HG03159 (cell line): ENCODE measurements at regions not wholly inside any gene's neighbourhood (a gene's known extent, or its start where the extent isn't known, plus 50 kb on each side); places are given as distances from the start of the nearest gene placed in this dataset.

Source experiments
- ATAC-seq: cut with Tn5 transposase; IDR thresholded peaks from one replicate; pipeline ENCODE4 v1.9.1; 2021; ENCODE audit warnings: mild to moderate bottlenecking, moderate library complexity; ENCODE audit not compliant: unreplicated experiment

DNA sequence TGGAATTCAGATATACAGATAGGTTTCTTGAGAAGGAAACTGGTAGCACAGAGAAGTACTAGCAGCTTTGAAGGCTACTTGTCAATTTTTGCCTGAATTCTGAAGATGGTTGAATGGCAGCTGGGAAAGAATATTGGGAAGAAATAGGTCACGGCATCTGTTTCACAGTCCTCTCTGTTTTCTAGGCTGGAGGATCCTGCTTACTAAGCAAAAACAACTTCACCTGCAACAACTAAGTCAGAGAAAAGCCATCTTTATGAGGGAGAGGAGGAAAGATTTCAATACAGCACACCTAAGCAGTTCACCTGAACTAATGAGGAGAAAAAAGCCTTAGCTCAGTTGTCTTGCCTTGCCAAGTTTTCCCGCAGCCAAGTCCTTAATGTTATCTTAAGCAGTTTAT is 975.5 kb upstream of the EPHA7 start:
- ATAC-seq = no peak

DNA sequence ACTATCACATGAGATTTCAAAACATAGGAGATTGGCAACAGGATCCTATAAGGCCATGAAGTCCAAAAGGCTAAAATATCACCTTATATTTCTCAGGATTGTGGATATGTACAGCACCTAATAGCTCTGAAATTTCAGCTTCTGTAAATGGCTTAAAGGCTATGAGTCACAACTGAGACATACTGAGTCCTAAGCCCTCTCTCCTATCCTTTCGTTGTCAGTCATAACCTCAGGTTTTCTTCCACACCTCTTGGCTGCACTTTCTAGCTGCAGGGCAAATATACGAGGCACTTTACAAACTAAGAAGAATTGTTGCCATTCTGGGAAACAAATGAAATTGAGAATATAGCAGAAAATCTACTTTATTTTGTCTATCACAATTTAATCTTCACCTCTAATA is 969.9 kb upstream of the EPHA7 start:
- no peak for ATAC-seq

DNA sequence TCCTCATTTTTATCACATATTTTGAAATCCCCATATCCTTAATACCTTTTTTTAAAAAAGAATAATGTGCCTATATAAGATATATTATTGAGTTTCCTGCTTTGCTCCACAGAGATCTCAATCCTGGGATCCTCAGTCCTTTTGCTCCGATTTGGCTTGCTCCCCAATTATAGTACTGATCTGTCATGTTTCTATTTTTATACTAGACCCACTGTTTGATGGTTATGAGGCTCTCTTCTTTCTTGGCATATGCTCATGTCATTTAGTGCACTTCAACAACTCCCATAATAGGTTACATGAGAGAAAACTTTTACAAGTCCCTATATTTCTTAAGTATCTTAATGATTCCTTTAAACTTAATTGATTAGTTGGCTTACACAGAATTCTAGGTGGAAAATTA is 958.5 kb upstream of the EPHA7 start:
- no peak for ATAC-seq

DNA sequence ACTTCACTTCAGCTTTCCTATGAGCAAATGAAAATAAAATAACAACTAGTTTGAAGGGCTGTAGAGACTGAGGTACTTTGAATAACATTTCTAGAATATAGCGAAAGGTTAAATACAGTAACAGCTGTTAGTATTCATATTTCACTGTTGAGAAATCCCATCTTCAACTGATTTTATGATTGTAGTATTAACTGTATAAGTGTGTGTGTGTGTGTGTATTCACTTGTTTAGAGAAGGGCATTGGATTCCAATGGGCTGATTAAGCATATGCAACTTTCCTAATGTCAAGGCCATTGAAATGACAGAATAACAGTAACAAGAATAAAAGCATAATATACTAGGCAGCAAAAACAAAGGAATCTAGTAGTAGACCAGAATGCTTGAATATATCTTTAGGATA is 957.5 kb upstream of the EPHA7 start:
- ATAC-seq = no peak

DNA sequence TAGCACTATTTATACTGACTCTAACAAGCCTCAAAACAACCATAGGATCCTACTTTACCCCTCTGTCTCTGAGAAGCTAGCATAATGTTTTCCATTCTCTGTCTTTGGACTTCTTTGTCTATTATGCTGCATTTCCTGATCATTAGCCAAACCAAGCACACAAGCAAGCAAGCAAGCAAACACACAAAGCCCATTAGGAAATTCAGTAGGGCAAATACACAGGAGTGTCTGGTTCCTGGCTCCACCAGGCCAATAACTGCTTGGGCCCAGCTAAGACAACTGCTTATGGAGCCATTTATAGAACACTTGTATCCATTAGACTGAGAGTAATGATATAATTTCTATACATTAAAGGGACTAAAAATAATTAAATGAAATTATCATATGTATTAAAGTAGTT is 952.9 kb upstream of the EPHA7 start:
- no peak for ATAC-seq

DNA sequence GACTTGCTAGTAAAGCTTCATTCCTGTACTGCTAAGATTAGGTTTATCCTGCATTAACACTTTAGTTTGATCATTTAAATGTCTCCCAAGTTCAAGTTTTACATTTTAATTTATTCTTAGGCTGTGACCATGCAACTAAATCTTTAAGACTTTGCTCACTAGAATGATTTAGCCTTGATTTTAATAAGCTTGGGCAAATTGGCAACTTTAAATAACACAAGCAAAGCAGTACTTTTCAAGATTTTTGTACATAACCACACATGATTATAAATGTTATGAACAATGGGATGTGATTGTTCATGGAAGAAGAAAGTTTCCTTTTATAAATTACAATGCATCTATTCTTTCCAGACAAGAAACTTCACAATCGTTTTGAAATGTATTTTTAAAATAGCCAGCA is 948.0 kb upstream of the EPHA7 start:
- no peak for ATAC-seq

DNA sequence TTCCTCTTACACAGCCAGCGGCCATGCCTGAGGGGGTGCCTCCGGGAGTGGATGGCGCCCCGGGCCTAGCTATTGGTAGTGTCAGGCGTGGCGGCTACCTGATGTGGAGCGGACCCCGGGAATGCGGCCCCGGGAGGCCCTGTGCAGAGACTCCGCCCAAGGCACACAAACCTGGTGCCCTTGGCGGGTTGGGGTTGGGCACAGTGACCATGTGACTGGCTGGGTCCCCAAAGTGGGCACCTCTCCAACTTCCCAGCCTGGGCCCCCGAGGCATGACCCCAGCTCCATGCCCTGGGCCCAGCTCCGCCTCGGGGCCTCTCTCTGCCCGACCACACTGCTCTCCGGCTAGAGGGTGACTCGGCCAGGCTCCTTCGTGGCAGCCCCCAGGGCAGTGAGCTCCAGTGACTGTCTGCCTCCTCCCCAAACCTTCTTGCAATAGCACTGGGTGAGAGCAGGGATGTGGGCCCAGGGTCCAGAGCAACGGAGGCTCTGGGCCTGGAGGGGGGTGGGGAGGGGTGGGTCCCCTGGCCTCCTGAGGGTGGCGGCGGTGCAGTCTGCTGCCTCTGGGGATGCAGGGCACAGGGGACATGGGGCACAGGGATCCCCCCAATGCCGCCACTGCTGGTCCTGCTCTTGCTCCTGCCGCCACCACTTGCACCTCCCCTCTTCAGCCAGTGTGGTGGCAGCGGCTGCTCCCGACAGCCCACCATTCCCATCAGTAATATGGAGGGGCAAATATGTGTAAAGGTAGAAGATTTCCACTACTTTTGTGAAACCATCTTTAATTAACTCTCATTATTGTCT is 942.9 kb upstream of the EPHA7 start:
- ATAC-seq = no peak

DNA sequence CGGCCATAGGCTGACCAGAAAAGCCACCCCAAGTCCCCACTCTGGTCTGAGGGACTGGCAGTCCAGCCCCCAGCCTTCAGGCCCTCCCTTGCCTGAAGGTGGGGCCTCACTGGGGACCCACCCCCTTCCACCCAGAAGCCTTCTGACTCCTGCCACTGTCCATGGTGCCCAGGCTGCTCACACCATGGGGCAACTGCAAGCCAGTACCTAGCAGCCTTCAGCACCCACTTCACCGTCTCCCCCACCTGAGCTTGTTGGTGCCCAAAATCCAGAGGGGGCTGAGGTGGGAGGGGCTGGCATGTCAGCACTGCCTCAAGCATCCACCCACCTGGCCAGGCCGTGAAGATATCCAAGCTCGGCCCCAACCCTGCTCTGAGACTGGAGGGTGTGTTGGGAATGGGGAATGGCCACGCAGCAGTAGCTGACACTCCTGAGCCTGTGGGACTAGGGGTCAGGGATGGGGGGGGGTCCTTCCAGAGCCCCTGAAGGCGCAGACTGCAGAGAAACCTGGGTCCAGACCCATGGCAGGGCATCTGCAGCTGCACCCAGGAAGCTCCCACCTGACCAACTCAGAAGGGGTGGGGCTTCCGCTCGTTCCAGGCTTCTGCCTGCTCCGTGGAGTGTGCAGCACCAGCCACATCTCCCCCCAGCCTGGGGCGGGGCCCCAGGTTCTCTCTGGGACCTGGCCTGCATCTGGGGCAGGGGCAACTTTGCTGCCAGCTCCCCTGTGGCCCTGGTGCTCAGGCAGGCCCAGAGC is 942.1 kb upstream of the EPHA7 start:
- no peak for ATAC-seq

DNA sequence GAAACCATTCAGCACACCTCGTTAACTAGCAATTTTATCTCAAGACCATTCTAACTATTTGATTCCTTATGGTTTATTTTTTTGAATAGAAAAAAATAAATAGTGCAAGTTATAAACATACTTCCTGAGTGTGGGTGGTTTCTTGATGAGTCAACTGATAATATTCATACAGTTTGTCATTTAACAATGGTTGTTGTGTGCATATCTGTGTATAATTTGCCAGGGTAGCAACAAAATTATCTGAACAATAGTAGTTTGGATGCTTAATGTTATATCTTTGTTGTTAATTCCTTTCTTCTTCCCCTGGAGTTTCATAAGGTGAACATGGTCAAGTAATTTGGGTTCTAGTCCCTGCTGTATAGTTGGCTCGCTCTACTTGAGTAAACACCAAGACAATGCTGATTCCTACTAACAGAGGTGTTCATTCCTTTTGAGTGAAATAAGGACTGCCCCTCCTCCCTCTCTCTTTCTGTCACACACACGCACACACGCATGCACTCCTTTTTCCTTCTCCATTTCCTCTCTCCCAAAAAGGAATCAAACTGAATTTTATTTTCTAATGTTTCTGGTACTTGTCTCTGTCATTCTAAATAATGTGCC is 938.1 kb upstream of the EPHA7 start:
- no peak for ATAC-seq

DNA sequence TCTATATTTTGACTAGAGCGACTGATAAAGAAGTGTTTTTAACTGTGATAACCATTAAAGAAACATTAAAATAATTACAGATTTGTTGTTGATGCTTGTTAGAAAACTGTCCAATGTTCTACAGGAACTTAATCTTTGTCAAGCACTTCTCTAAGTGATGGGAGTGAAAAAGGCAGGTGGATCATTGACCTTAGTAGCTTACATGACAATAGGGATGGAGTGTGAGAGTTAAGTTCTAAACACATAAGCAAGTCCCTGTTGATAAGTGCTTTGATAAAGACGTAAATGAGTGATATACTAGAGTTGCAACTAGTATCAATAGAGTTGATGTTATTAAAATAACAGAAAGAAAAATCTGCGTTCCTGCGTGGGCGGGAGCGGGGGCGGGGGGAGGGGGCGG is 931.5 kb upstream of the EPHA7 start:
- ATAC-seq = no peak

DNA sequence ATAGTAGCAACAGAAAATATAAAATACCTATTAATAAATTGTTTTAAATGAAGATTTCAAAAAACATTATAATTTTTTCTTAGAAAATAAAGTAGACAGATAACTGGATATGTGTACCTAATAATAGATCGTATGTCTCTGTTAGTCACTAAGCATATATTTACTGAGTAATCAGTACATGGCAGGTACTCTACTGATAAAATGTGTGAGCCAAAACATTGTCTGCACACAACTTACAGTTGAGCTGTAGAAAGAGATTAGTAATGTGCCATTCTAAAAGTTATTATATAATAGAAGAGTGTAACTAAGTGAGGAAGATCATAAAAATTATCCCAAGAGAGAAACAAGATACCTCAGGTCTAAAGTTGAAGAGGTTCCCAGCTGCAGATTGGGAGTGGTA is 929.9 kb upstream of the EPHA7 start:
- ATAC-seq = no peak

DNA sequence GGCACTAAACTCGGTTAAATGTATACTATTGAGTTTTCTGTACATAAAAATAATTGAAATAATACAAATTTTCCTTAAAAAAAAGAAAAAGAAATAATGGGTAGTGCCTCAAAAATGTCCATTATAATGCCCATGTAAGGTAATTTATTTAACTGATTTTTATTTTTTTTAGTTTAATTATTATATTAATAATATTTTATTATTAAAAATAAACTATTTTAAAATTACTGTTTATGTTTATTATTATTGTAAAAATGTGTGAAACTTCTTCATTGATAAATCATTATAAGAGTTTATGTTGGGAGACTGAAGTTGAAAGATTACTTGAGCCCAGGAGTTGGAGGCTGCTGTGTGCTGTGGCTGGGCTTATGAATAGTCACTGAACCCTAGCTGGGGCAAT is 925.5 kb upstream of the EPHA7 start:
- no peak for ATAC-seq

DNA sequence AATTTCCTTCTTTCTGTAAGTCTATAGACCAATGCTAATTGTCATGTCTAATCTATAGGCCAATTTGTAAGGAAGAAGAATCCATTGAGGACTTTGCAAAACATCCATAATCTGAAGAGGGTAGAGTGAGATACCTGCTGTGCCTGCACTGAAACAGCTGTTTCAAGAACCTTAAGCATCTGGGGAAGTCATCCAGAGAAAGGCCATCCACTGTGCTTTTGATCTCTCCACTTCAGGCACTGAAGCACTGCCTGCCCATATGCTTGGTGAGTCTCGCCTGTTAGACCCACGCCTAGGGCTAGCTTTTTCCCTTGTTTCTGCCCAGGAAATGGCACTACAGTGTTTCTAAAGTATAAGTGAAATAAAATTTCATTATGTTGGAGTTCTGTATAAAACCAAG is 921.8 kb upstream of the EPHA7 start:
- ATAC-seq = no peak

DNA sequence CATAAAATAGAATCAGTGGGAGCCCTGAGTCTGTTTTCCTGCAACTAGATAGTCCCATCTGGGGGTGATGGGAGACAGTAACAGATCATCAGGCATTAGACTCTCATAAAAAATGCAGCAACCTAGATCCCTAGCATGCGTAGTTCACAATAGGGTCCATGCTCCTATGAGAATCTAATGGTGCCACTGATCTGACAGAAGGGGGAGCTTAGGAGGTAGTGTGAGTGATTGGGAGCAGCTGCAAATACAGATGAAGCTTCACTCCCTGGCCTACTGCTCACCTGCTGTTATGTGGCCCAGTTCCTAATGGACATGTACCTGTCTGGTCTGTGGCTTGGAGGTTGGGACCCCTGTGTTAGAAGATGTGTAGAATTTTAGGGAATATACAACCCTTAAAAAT is 904.5 kb upstream of the EPHA7 start:
- ATAC-seq = no peak

DNA sequence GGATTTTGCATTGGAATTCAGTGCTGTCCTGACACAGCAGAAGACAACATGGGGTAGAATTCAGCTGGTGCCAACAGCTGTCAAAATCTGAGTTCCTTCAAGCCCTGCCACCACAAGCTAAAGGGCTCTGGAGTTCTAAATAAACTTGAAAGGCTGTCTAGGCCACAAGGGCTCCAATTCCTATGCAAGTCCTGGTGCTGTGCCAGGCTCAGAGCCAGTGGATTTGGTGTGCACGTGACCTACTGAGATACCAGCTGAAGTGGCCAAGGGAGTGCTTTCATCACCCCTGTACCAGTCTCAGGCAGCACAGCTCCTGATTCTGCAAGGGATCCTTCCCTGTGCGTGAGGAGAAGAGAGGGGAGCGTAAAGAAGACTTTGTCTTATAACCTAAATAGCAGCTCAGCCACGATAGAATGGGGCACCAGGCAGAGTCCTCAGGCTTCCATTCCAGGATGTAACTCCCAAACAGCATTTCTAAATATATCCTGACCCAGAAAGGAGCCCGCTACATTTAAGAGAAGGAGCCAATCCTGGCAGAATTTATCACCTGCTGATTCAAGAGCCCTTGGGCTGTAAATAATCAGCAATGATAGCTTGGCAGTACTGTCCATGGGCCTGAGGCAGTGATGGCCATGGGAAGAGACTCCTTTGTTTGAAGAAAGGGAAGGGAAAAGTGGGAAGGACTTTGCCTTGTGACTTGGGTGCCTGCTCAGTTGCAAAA is 881.2 kb upstream of the EPHA7 start:
- no peak for ATAC-seq

DNA sequence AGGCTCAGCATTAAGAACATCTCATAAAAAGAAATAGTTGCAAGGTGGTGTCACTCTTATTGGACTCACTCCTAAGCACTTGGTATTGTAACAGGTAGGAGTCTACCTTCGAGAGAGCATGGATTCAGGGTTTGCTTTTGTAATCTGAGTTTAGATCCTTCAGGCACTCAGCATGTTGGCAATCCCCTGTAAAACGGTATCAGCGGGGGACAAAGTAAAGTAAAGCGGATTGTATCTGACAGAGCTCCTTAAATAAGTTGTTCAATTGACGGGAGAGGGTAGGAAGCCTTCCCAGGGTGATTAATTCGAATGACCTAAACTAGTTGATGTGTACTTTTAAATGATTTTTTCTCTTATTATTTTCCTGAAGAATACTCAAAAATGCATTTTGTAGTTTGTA is 869.8 kb upstream of the EPHA7 start:
- ATAC-seq = no peak

DNA sequence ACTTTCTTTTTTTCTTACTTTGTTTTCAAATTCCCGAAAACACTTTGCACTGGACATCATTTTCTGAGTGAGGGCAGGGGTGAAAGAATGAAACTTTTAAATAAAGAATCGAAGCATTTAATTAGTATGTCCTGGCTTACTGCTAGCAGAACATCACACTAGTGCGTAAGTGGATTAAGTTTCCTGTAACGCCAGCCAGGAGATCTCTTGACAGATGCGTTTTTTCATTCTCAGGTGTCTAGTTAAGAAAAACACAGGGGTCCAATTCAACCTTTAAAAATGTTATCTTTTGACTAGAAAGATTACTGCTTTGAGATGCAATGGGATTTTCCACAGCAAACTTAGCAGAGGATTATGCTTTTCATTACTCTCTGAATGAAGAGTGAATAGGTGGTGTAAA is 858.8 kb upstream of the EPHA7 start:
- no peak for ATAC-seq

DNA sequence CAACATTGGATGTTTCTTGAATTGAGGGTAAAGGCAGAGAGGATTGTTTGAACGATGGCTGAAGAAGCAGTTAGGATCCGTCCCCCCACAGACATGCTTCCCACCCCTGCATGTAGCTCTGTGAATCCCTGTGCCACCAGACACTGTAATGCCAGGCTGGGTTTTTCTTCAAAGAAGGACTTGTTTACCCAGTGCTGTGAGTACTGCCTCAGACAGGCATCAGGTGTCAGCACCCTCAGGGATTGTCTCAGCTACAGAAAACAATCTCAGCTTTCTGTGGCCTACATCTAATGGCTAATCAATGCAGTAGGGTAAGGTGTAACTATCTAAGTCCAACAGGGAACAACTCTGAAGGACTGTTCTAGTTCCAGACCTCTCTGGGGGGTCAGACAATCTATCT is 853.0 kb upstream of the EPHA7 start:
- no peak for ATAC-seq

DNA sequence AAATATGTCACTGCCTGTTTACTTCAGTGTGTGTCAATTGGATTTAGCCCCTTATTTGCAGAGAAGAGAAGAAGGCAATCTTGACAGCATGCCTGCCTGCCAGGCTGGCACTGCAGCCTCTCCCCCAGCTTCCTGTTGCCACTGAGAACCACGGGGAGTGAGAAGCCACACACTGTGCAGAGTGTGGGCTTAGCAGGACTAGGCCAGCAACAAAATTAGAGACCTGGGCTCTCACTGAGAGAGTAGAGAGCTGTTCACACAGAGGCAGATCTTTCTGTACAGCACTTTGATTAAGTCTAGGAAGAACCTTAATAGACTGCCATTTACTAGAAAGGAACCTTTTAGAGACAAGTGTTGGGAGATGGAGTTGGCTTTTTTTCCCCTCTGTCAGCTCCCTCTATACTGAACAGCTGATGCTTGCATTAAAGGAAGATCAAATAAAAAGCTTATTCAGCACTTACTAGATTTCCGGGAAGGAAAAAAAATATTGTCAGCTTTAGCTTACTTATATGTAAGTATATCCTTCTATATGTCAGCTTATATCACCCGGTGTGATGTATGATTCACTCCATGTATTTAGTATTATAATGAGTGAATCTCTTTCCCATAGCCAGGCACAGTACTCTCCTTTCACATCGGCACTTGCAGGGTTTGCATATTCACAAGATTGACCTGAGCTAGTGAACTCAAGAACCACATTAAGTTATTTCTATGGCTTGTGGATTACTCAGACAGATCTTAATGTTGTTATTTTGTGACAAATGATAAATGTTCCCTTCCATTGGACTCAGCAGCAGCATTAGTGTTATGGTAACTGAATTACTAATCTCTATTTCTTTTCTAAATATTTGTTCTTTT is 851.0 kb upstream of the EPHA7 start:
- no peak for ATAC-seq

DNA sequence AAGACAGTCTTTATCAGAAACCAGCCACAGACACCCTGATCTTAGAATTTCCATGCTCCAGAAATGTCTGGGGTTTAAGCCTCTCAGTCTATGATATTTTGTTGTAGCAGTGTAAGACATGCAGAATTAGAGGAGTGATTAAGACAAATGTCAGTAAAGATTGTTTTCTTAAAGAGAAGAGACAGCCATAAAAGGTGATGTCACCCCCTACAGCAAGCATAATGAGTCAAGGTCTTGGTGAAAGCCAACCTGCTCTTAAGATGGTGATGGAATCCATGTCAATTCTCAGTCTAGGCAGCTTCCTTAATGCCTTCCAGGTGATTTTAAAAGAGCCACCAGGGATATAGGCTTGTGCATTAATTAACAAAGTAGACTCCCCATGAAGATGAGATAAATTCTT is 849.9 kb upstream of the EPHA7 start:
- ATAC-seq = no peak

DNA sequence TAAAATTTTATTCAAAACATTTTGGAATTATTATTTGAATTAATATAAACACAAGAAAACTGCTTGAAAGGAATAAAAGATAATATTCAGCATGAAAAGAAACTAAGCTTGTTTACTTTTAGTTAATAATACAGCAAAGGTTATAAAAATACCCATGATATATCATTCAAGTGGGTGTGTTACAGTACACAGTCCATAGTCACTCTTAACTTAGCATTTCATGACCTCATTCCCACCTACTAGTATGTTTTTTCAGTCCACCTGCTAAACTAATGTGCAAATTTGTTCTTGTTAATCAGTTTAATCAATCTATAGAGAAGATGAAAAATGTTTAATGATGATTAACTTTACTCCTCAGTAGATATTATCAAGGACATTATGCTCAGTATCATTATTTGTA is 841.4 kb upstream of the EPHA7 start:
- ATAC-seq = no peak
